Cerebellar cortex (tissue), 1 donor: ENCODE measurements at regions not wholly inside any gene's neighbourhood (a gene's known extent, or its start where the extent isn't known, plus 50 kb on each side); places are given as distances from the start of the nearest gene placed in this dataset.
A peak's percentile ranks its signal among the peaks of the same experiment; 100 is the strongest.

ENCODE experiments used
- DNase-seq: peaks from one replicate; pipeline ENCODE4 v3.0.0-alpha.2; 2015; ENCODE audit warnings: low spot score

DNA sequence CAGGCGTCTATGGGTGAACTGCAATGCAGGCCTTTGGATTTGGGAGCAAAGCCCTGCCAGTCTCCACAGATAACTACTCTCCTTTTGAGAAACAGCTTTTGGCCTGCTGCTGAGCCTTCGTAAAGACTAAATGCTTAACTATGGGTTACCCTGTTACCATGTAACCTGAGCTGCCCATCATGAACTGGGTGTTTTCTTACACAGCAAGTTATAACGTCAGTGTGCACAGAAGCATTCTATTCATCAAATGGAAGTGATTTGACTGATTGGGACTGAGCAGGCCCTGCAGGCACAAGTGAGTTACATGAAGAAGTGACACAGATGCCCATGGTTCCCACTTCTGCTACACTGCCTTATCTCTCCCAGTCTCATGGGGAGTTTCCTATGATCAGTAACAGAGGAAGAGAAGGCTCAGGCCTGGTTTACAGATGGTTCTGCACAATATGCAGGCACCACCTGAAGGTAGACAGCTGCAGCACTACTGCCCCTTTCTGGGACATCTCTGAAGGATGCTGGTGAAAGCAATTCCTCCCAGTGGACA is 319.1 kb downstream of the CD83 start:
- DNase-seq, result no peak

DNA sequence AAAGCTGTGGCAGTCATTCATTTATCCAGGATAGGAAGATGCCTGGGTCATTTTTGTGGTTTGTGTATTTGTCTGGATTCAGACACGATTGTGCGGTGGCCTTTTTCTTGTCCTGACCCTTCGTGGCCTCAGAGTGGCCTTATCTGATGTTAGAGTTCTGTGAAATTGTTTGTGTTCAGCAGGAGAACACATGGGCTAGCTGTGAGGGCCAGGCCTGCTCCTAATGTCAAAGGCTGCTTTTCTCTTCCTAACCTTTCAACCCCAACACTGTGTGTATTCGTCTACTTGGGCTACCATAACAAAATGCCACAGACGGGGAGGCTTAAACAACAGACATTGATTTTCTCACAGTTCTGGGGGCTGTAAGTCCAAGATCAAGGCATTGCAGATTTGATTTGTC is 321.8 kb downstream of the CD83 start:
- no peak for DNase-seq

DNA sequence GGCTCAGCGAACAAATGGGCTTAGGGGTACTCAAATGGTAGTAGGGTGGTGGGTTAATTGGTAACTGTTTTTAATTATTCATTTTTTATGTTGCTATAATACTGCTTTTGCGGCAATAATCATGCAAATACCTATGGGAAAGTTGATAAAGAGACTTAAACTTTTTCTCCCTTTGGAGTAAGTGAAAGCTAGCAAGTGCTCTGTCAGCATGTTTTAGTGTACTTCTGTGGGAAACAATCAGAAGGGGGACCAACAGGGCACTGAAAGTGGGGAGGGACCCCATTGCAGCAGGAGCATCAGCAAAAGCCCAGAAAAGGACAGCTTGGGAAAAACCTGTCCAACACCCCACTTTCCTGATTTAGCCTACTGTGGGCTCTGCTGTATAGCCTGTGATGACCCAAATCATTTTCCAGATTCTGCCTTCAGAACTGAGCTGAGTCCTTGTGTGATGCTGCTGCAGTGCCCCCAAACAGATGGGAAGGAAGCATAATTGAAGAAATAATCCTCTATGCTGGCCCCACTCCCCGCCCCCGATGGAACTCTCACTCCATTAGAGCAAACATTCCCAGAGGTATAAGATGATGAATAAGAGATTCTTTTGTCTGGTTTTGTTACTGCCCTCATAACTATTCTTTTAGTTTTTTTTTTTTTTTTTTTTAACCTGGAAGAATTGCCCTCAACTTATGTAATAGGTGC is 322.8 kb downstream of the CD83 start:
- no peak for DNase-seq

DNA sequence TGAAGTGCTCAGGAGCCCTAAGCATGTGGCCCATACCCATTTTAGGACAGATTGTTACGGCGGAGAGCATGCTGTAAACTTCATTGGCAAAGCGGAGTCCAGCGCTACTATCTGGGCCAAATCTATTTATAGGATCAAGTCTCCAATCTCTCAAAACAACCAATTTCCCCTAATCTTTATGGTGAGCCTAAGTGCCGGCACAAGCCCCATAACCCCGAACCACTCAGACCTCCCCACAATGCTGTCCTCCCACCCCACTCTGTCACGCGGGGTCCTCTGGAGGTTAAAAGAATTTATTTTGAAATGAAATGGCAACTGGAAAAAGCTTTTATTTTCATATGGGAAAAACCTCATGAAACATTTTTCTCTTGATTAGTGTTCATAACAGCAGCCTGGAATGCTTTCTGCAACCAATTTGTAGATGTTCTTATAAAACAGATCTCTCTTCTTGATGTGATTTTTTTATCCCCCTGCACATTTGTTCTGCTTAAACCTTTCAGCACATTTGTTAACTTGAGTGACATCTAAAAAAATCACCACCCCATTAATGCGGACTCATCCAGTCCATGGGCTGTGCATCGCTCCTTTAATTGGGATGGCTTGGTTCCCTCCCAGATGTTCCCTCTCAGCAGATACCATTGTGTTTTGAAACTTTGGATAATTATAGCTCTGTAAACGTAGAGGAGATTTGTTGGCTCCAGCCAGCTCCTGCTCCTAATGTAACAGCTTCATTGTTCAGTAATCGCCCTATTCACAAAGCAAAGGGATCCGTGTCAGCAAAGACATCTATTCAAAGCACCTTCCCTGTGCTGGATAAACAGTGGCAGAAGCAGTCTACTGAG is 323.6 kb downstream of the CD83 start:
- DNase-seq, result no peak

DNA sequence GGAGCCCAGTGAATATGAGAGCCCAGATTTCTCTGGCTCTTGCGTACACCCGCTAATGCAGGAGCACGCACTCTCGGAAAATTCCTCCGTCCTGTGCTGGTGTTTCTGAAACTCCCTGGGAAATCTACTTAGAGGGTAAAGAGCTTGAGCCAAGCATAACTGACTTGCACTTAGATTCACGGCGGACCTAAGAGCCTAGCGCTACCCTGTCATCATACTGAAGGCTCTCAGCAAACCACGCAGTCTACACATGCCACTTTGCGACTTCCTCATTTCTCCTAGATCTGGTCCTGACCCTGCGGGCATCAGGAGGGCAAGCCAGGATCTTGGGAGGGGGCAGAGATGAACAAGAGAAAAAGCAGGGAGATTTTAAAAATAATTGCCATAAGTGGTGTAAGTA is 324.7 kb downstream of the CD83 start:
- DNase-seq, result no peak

DNA sequence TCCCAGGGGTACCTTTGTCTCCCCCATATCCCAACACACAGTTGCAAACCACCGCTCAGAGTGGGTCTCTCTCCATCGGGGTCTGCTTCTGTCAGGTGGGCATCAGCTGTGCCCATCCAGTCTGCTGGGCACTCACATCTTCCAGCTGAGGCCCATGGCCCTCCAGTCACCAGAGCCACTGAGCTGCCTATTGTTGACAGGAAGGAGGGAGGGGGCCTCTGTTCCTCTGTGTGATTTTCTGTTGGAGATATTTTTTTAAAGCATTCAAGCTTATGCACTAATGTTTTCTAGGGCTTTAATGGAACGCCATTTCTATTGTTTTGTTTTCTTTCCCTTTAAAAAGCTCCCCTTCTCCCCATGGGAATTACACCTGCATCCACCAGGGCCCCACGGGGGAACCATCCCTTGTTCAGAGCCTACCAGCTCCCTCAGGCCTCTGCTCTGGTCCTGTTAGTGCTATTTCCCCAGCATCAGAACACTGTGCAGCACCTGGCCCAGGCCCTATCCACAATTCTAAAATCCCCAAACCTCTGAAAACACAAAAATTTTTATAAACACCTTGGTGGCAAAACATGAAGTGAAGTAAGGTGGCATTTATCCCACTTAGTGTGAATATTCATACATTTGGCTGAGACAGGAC is 326.2 kb downstream of the CD83 start:
- DNase-seq, result no peak

DNA sequence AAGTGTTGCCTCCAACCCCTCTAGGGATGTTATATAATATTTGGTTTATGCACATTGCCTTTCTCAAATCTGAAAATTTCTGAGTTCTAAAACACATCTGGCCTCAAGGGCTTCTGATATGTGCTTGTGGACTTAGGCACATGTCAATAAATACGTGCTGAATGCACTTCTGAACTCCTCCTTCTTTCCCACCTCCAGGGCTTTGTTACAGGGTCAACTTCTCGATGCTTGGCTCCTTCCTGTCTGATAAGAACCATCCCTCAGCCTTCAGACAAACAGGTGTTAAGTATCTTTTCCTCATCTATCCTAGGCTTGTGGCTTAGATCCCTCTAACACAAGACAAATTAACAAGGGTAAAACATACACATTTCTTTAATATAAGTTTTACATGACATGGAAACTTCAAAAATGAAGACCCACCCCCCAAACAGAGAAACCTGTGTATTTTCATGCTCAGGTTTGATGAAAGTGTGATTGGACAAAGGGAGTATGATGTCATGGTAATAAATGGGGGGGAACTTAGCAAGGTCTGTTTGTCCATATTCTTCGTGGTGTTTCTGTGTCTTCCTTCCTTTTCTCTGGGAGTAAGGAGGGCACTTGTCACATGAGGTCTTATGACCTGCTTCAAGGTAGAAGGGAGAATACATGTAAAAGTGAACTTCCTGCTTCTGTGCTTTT is 326.9 kb downstream of the CD83 start:
- DNase-seq, result no peak

DNA sequence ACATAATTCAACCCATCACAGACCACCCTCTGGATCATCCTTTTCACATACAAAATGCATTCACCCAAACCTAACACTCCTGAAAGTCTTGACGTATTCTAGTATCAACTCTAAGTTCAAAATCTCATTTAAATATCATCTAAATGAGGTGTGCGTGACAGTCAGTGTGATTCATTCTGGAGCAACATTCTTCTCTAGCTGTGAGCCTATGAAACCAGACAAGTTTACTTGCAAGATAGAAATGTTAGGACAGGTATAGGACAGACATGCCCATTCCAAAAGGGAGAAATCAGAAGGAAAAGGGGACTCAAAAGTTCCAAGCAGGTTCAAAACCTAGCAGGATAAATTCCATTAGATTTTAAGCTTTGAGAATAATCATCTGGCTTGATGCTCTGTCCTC is 329.7 kb downstream of the CD83 start:
- DNase-seq, result no peak

DNA sequence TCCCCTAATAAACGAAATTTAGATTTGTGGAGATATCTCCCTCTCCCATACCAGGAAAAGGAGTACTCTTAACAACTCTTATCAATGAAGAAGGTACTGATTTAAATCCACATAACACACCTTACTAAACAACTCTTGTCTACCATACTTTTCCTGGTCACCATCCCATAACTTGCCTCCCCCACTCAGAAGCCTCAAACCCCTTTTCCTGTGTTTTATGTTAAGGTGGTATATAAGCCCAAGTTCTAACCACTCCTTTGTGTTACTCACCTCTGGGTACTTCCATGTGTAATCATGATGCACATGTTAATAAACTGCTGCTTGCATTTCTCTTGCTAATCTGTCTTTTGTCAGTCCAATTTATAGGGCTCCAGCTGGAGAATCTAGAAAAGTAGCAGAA is 330.7 kb downstream of the CD83 start:
- no peak for DNase-seq

DNA sequence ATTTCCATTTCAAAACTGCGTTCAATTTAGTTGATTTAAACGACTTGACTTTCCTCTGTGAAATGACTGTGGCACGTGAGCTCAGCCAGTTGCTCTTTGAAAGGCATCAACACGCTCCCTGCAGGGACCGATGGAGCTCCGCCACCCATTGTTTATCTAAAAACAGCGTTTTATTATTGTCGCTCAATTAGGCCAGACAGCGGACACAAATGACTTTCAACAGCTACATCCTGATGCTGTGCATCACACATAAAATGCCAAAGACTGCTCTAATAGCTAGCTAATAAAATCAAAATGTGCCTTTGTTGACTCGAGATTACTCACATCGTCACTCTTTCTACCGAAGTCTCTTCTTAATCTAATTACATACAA is 332.5 kb downstream of the CD83 start:
- DNase-seq, result peak; percentile 34

DNA sequence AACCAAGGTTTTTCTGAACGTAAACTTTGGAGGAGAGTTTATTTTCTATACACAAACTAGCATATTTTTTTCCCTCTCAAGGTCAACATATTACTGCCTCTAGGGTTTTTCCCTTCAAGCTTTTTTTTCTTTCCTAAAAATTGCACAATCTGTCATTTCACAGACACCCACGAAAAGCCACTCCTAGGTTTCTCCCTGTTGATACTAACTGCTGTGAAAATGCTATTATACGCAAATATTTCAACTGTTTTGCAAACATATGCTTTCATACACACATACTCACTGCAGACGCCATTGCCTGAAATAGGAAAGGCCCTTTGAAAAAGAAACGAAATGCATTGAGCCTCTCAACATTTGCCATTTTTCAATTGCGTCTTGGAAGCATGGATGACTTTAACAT is 333.0 kb downstream of the CD83 start:
- no peak for DNase-seq

DNA sequence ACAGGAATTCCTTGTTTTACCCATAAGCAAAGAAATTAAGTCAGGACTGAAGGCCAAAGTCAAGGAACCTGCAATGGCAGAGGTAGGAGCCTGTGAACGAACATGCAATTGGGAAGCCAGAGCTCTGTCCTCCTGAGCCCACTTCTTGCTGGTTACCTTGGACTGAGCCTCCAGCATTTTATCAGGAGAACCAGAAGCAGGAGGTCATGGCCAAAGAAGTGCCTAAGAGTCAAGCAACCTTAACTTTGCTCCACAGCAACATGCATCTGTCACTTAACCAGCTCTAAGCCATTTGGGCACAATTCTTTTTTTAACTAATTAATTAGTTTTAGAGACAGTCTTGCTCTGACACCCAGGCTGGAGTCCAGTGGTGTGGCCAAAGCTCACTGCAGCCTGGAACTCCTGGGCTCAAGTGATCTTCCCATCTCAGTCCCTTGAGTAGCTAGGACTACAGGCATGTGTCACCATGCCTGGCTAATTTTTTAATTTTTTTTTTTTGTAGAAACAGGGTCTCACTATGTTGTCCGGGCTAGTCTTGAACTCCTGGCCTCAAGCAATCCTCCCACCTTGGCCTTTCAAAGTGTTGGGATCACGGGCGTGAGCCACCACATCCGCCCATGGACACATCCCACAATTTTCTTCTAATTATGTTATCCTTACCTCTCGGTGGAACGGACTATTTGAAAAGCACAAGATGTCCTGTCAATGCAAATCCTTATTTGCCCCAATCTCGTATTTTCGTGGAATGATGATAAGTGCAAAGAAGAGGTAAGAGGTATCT is 334.2 kb downstream of the CD83 start:
- DNase-seq, result no peak

DNA sequence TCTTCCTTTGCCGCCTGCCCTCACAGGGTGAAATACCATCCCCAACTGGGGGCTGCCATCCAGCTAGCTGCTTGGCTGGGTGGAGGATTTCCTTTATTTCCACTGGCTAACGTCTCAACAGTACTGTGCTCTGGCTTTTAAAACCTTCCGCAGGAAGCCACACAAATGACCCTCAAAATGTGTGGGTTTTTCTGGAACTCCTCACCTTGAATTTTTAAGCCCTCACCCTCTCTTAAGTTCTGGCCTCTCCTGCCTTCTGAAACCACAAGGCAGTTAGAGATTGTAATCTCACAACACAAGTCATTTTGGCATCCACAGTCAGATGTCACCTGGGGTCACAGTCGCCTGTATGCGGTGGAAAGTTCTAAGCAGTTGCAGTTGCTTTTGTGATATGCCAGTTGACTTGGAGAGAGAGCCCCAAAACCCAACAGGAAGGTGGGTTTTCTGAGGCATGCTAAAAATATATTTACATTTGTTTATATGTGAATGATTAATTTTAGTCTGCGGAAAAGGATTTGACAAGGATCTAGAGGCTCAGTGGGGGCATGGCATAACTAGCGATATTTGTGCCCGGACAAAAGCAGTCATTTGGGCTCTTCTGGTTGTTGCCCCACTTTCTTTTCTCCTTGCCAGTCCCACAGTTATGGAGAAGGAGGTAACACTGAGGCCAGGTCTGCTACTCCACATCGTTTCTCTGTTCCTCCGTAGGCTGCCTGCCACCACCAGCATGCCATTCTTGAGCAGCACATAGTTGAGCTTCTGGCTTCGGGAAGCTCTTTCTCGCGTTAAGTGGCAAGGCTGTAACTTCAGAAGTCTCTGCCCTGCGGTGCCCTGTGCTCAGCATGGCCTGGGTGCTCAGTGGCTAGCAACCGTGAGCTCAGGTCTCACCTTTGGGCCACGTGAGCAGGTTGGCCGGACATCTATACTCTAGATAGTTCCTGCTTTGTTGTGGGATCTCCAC is 335.3 kb downstream of the CD83 start:
- DNase-seq, result peak; percentile 33

DNA sequence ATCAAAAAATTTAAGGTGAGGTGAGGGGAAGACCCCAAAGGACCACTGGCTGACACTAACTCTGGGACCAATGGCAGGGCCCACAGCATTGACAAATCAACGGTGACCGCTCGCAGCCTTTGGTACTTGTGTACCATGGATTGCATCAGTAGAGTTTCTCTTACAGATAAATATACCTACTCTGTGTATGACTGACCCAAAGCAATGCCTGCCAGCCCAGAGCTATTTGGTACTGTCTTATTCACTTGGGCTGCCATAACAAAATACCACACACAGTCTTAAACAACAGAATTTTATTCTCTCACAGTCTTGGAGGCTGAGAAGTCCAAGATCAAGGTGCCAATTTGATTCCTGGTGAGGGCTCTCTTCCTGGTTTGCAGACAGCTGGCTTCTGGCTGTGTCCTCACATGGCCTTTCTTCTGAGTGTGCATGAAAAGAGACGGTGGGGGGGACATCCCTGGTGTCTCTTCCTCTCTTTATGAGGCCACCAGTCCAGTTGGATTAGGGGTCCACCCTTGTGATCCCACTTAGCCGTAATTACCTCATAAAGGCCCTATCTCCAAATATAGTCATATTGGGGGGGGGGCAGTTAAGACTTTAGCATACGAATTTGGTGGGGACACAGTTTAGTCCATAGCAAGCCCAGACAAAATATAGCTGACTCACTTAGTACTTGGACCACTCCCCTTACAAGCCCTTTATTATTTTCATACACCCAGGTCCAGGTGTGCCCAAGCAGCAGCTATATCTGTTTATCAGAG is 336.3 kb downstream of the CD83 start:
- no peak for DNase-seq

DNA sequence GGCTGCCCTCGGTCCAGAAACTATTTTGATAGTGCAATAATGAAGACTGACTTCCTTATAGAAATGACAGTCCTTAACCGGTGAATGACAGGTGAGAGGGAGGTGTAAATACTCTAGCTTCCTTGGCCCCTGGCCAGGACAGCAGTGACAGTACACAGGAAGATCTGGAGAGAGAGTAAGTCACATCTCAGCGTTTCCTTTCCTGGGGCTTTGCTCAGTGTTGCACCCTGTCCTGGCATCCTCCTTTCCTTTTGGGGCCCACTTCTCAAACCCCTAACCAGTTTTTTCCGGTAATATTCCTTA is 336.9 kb downstream of the CD83 start:
- no peak for DNase-seq

DNA sequence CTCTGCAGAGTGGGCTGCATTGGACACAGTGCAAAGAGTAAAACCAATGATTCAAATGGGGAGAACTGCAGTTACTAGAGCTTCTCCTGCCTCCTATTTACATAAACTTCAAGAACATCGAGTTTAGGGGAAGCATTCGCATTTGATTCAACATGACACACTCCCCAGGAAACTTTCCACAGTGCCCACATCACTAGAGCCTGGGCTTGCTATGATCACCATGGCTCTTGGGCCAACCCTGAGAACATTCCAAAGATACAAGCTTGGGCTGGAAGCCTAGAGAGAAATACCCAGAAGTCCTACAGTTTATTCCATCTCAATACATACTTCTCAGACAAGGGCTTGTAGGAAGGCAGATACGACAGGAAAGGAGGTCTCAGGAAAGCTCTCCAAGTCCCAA is 337.9 kb downstream of the CD83 start:
- DNase-seq, result no peak

DNA sequence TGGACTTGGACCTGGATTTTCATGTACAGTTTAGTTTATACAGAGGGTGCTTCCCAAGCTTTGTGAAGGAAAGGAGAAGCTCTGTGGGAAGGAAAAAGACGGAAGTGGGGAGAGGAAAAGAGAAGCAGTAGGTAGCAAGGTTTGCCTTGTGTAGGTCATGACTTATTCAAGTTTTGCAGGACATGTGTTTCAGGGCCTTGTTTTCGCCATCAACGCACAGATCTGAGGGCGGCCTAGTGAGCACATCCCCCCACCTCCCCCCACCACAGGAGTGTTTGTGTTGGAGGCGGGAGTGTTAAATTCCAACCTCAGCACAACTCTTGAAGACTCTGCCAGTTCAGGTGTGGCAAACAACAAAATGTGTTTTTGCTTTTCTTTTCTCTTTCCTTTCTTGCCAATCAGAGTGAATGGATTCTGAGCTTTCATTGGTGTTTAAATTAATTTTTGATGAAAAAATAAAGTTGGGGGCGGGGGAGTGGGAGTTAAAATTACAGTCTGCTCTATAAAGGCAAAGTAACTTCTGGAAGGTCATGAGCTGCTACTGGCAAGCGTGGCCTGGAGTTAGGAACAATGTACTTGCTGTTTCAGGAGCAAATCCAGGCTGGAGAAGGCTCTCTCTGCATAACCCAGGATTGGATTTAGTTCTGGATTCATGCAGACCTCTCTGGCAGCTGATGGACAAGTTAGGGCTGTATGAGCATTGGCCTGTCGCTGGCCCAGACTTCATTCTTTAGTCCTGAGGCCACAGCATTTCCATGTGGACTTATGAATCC is 338.5 kb downstream of the CD83 start:
- DNase-seq, result no peak

DNA sequence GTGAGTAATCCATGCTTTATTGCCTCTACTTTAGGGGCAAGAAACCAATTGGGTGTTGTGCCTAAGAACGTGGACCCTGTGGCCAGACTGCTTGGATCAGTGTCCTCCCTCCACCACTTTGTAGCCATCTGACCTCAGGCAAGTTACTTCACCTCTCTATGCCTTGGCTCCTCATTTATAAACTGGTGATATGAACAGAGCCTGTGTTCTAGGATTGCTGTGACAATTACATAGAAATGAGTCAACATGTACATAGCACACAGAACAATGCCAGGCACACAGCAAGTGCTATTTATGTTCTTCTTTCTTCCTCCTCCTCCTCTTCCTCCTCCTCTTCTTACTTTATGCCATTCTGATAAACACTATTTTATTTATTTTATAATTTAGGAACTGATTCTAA is 339.4 kb downstream of the CD83 start:
- no peak for DNase-seq

DNA sequence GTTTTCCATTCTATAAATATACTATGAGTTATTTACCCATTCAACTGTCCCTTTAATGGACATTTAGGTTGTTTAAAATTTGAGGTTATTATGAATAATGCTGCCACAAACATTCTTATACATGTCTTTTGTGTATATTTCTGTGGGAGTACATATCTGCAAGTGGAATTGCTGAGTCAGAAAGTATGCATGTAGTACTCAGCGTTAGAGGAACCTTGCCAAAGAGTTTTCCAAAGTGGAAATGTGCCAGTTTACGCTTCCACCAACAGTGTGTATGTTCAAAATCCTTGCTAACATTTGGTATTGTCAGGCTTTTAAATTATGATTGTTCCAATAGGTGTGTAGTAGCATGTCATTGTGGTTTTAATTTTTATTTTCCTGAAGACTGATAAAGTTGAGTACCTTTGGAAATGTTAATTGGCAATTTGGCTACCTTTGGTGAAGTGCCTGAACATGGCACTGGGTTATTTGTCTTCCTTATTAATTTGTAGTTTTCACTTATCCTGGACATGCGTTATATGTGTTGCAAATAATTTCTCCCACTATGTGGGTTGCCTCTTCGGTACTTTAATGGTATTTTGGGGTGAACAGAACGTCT is 341.2 kb downstream of the CD83 start:
- DNase-seq, result no peak
